SK-N-MC (cell line): ENCODE measurements at regions not wholly inside any gene's neighbourhood (a gene's known extent, or its start where the extent isn't known, plus 50 kb on each side); places are given as distances from the start of the nearest gene placed in this dataset.

ENCODE experiments used
- EZH2 ChIP-seq: fragments of 200-600 bp; sonication (generic); IDR thresholded peaks from one replicate; pipeline ENCODE4 v1.6.1; 2017; ENCODE audit warnings: antibody characterized with exemption
- FOXP2 ChIP-seq: optimal IDR thresholded peaks from 2 replicates; pipeline ENCODE3; 2011; ENCODE audit warnings: mild to moderate bottlenecking, moderate library complexity; ENCODE audit not compliant: insufficient read depth; ENCODE audit errors: extremely low read length, control extremely low read depth
- POLR2AphosphoS5 ChIP-seq: IDR thresholded peaks from 2 replicates; pipeline ENCODE4 v1.6.1; 2012; ENCODE audit warnings: mild to moderate bottlenecking, low read depth, low read length, borderline replicate concordance

DNA sequence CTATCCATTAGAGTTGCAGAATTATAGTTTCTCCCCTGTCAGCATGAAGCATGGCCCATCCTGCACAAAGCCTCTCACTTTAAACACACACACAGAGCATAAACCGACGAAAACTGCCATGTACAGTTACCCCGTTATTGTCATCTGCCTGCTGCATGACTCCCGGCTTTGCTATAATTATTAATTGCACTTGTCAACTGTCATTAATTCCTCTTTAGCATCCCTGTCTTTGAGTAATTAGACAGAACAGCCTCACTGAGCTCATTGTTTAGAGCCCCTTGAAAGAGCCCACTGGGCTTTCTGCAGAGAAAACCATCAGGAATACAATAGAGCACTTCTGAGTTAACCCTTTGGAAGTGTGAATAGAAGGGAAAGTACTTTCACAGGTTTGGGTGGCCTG, 307.2 kb upstream of the SOX5 start:
- TF ChIP-seq FOXP2 = no peak
- TF ChIP-seq POLR2AphosphoS5 = no peak
- TF ChIP-seq EZH2 = no peak
